SK-MEL-5 (cell line): ENCODE measurements at regions not wholly inside any gene's neighbourhood (a gene's known extent, or its start where the extent isn't known, plus 50 kb on each side); places are given as distances from the start of the nearest gene placed in this dataset.
"Not testable (repeated sequence)": the region's sequence is repeated elsewhere in the genome, so short reads cannot be mapped to it uniquely, and the experiment has no call there.

Source experiments
- DNase-seq: peaks from one replicate; pipeline ENCODE4 v3.0.0-alpha.2; 2016; ENCODE audit warnings: low read depth, low spot score
- in situ Hi-C: cut with HindIII; loops from 2 replicates; pipeline ENCODE4 v1.10.0; 2016; ENCODE audit warnings: low sequenced_read_pairs, high pct_unique_total_duplicates, low pct_unique_long_range_greater_than_20kb

GRCh38 chr7:109437957-109438356 lies 868.3 kb downstream of the DNAJB9 start:
- in situ Hi-C loops: no loop called here
- DNase-seq: no peak

- DNase-seq: no peak
- in situ Hi-C loops: no loop called here
These were observed 880.1 kb downstream of the DNAJB9 start for GRCh38 chr7:109449760-109450159.

- in situ Hi-C loops: no loop called here
- peak; percentile 50 for DNase-seq
These were observed 886.4 kb downstream of the DNAJB9 start for GRCh38 chr7:109456116-109456515.

GRCh38 chr7:109460296-109460695 lies 890.6 kb downstream of the DNAJB9 start:
- DNase-seq: no peak
- in situ Hi-C loops: no loop called here

GRCh38 chr7:109462171-109462570 lies 892.5 kb downstream of the DNAJB9 start:
- DNase-seq: no peak
- in situ Hi-C loops: no loop called here

GRCh38 chr7:109467729-109468128 lies 898.1 kb downstream of the DNAJB9 start:
- in situ Hi-C loops, DNase-seq: not testable (repeated sequence)

GRCh38 chr7:109473172-109473571 lies 903.5 kb downstream of the DNAJB9 start:
- no peak for DNase-seq
- in situ Hi-C loops: no loop called here

- DNase-seq: no peak
These were observed 906.7 kb downstream of the DNAJB9 start for GRCh38 chr7:109476409-109476808.

GRCh38 chr7:109479388-109479787 lies 909.7 kb downstream of the DNAJB9 start:
- DNase-seq: peak; percentile 64
- in situ Hi-C loops: no loop called here

More at GRCh38 chr7:109476409-109476808, 906.7 kb downstream of the DNAJB9 start:
- in situ Hi-C loops: no loop called here

GRCh38 chr7:109490607-109491006 lies 920.9 kb downstream of the DNAJB9 start:
- DNase-seq, in situ Hi-C loops: not testable (repeated sequence)

- no peak for DNase-seq
- in situ Hi-C loops: no loop called here
These were observed 927.4 kb downstream of the DNAJB9 start for GRCh38 chr7:109497053-109497452.

GRCh38 chr7:109498131-109498530 lies 928.5 kb downstream of the DNAJB9 start:
- in situ Hi-C loops: no loop called here
- DNase-seq: no peak

GRCh38 chr7:109503421-109503820 lies 933.7 kb downstream of the DNAJB9 start:
- in situ Hi-C loops: no loop called here
- no peak for DNase-seq

- DNase-seq: no peak
- in situ Hi-C loops: no loop called here
These were observed 952.9 kb downstream of the DNAJB9 start for GRCh38 chr7:109522585-109522984.

- DNase-seq: no peak
- in situ Hi-C loops: no loop called here
These were observed 958.2 kb downstream of the DNAJB9 start for GRCh38 chr7:109527833-109528232.

- in situ Hi-C loops: no loop called here
- no peak for DNase-seq
These were observed 960.0 kb downstream of the DNAJB9 start for GRCh38 chr7:109529712-109530111.

GRCh38 chr7:109532262-109532992 lies 962.8 kb downstream of the DNAJB9 start:
- in situ Hi-C loops: no loop called here
- no peak for DNase-seq

- DNase-seq: no peak
These were observed 976.0 kb downstream of the DNAJB9 start for GRCh38 chr7:109545686-109546085.

GRCh38 chr7:109549471-109550193 lies 980.0 kb downstream of the DNAJB9 start:
- in situ Hi-C loops: no loop called here
- no peak for DNase-seq

More at GRCh38 chr7:109545686-109546085, 976.0 kb downstream of the DNAJB9 start:
- in situ Hi-C loops: no loop called here
